Activated T-helper 1 cell treated with anti-CD3 and anti-CD28 coated beads, Interleukin-12 subunit alpha, Interleukin-12 subunit beta, Interleukin-2, Interleukin-4 antibody, amounts not matched to agents 30 ng/mL and 10 ng/mL and 1 ng/mL, durations not matched to agents 14 hours and 24 hours and 36 hours (primary cell): ENCODE measurements at regions not wholly inside any gene's neighbourhood (a gene's known extent, or its start where the extent isn't known, plus 50 kb on each side); places are given as distances from the start of the nearest gene placed in this dataset.

Source experiments
- DNase-seq: peaks from one replicate; pipeline ENCODE4 v3.0.0; 2021; ENCODE audit warnings: low spot score
- H3K27ac Mint-ChIP-seq: one replicate; pipeline ENCODE4 v1.8.0; 2021; ENCODE audit warnings: mild to moderate bottlenecking, mixed read lengths
- H3K27me3 Mint-ChIP-seq: one replicate; pipeline ENCODE4 v1.8.0; 2022; ENCODE audit warnings: mild to moderate bottlenecking, moderate library complexity, mixed read lengths; ENCODE audit not compliant: insufficient read depth
- H3K36me3 Mint-ChIP-seq: one replicate; pipeline ENCODE4 v1.8.0; 2021; ENCODE audit warnings: low read depth, mixed read lengths
- H3K4me1 Mint-ChIP-seq: one replicate; pipeline ENCODE4 v1.8.0; 2021; ENCODE audit warnings: low read depth, mixed read lengths
- H3K4me3 Mint-ChIP-seq: one replicate; pipeline ENCODE4 v1.8.0; 2021; ENCODE audit warnings: mild to moderate bottlenecking, moderate library complexity, mixed read lengths
- H3K9me3 Mint-ChIP-seq: one replicate; pipeline ENCODE4 v1.8.0; 2021; ENCODE audit warnings: mixed read lengths
- intact Hi-C: fragments of 100-400 bp; cut with micrococcal nuclease; formaldehyde crosslinking; loops from one replicate; pipeline ENCODE4 v1.15.1; 2024

DNA sequence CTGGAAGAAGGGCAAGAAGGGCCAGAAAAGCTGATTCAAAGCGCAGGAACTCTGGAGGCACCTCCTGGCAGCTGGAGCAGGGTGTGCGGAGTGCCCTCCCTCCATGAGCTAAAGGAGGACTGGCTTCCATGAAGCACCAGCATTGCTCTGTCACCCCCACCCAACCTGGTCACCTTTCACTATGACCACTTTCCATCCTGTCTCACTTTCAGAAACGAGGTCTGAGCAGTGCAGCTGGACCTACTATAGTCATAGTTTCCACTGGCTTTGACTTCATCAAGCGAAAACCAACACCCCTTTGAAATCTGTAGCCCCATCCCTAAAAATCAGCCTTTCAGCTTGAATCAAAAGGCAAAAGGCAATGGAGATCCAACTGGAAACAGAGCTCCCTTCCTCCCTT, 84.8 kb upstream of the CACNA1E start:
- no peaks in the 10 kb centered on the region for H3K36me3 Mint-ChIP-seq
- no peaks in the 10 kb centered on the region for H3K27me3 Mint-ChIP-seq
- H3K9me3 Mint-ChIP-seq = no peaks in the 10 kb centered on the region
- intact Hi-C loops = loop anchor here (10.0 kb wide), 1 partner anchor 304 kb away; no protein-coding TSS in a partner anchor
- peaks cover 29% of the 10 kb centered on the region for H3K4me1 Mint-ChIP-seq
- no peak for DNase-seq
- H3K4me3 Mint-ChIP-seq = no peak overlapping the region
- no peak overlapping the region for H3K27ac Mint-ChIP-seq

- H3K27ac Mint-ChIP-seq = no peak overlapping the region
- intact Hi-C loops = no loop called here
- no peak for DNase-seq
- no peaks in the 10 kb centered on the region for H3K36me3 Mint-ChIP-seq
- H3K4me1 Mint-ChIP-seq = peaks cover 14% of the 10 kb centered on the region
- no peaks in the 10 kb centered on the region for H3K9me3 Mint-ChIP-seq
- no peak overlapping the region for H3K4me3 Mint-ChIP-seq
- peaks cover 4% of the 10 kb centered on the region for H3K27me3 Mint-ChIP-seq
Measured at GRCh38 chr1:181405584-181405983, 77.7 kb upstream of the CACNA1E start.

GRCh38 chr1:181406989-181407388, 76.3 kb upstream of the CACNA1E start:
- intact Hi-C loops = no loop called here
- Mint-ChIP-seq H3K4me1 (peaks cover 7% of the 10 kb centered on the region), H3K27ac (no peak overlapping the region), H3K4me3 (no peak overlapping the region), H3K27me3 (peaks cover 4% of the 10 kb centered on the region), H3K9me3 (no peaks in the 10 kb centered on the region), H3K36me3 (no peaks in the 10 kb centered on the region)
- DNase-seq = no peak

- Mint-ChIP-seq H3K9me3 (no peaks in the 10 kb centered on the region), H3K4me1 (peaks cover 7% of the 10 kb centered on the region), H3K4me3 (no peak overlapping the region), H3K27me3 (peaks cover 4% of the 10 kb centered on the region), H3K36me3 (no peaks in the 10 kb centered on the region), H3K27ac (no peak overlapping the region)
- no peak for DNase-seq
- intact Hi-C loops = no loop called here
Measured at GRCh38 chr1:181409981-181410380, 73.3 kb upstream of the CACNA1E start.

- H3K27me3 Mint-ChIP-seq = peaks cover 2% of the 10 kb centered on the region
- H3K27ac Mint-ChIP-seq = no peak overlapping the region
- DNase-seq = no peak
- H3K4me3 Mint-ChIP-seq = no peak overlapping the region
- no peaks in the 10 kb centered on the region for H3K36me3 Mint-ChIP-seq
- H3K9me3 Mint-ChIP-seq = no peaks in the 10 kb centered on the region
- H3K4me1 Mint-ChIP-seq = no peaks in the 10 kb centered on the region
- intact Hi-C loops = no loop called here
Measured at GRCh38 chr1:181412746-181413145, 70.6 kb upstream of the CACNA1E start.

DNA sequence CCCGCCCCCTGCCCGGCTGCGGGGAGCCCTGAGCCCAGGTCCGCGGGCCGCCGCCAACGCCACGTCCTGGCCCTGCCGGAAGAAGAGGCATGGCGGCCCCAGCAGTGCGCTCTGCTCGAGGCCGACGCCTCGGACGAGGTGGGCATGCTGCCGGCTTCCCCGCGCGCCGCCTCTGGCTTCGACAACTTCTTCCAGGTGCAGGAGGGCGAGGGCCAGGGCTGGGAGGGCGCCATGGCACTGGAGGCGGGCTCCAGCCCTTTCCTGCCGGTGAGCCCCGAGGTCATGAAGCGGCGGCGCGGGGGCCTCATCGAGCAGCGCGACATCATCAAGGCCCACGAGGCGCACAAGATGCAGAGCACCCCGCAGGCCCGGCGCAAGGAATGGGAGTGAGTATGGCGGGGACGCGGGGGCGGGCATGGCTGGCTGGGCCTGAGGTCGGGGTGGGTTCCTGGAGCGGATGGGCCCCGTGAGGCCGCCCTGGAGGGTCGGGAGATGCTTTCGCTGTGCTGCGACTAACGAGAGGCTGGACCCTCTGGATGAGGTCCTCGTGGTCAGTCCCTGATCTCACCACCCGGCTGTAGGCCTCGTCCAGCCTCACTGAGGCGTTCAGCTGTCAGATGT, 70.0 kb upstream of the CACNA1E start:
- Mint-ChIP-seq H3K27ac (no peak overlapping the region), H3K9me3 (no peaks in the 10 kb centered on the region), H3K36me3 (no peaks in the 10 kb centered on the region), H3K4me3 (no peak overlapping the region), H3K27me3 (peaks cover 2% of the 10 kb centered on the region), H3K4me1 (no peaks in the 10 kb centered on the region)
- no peak for DNase-seq
- intact Hi-C loops = no loop called here

DNA sequence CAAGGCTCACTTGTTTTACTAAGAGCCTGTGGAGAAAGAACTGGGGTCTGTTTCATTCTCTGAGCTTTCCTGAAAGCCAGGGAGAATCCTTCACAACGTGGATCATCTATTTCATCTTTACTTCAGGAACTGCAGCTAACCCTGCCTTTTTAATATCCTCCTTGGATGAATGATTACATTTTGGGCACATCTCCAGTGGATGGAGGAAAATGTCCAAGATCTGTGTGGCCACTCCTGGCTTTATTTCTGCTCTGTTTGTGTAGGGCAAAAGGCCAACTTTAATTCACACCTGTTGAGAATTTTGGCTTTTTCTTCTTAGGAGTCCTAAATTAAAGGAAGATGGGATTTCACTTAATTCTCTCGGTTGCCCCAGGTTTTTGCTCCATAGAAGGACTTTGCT, 69.5 kb upstream of the CACNA1E start:
- H3K27ac Mint-ChIP-seq = no peak overlapping the region
- DNase-seq = no peak
- no peaks in the 10 kb centered on the region for H3K9me3 Mint-ChIP-seq
- no peak overlapping the region for H3K4me3 Mint-ChIP-seq
- intact Hi-C loops = no loop called here
- H3K27me3 Mint-ChIP-seq = peaks cover 2% of the 10 kb centered on the region
- H3K4me1 Mint-ChIP-seq = no peaks in the 10 kb centered on the region
- no peaks in the 10 kb centered on the region for H3K36me3 Mint-ChIP-seq

DNA sequence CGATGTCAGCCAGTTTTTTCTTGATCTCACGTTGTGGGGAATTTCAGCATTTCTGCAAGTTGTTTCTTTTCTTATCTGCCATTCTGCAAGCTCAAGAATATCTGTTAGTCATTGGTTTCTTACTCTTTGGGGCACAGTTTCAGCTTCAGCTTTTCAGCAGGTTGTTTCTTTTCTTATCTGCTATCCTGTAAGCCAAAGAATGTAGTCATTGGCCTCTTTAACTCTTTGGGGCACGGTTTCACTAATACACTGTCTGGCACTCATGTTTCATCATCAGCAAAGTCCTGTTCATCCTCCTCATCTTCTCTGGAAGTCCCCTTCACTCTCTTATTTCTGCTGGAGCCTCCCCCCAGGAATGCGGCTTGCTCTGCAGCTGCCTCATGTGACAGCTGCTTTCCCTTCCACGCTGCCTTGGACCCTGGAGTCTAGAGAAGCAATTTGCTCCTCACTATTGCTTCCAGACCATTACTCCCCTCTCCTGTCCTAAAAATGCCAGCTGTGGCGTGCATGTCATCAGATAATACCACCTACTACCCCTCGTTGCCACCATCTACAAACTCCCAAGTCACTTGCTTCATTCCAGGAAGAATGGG, 67.0 kb upstream of the CACNA1E start:
- Mint-ChIP-seq H3K36me3 (no peaks in the 10 kb centered on the region), H3K4me3 (no peak overlapping the region), H3K4me1 (no peaks in the 10 kb centered on the region), H3K27me3 (no peaks in the 10 kb centered on the region), H3K27ac (no peak overlapping the region), H3K9me3 (no peaks in the 10 kb centered on the region)
- intact Hi-C loops = no loop called here
- no peak for DNase-seq

DNA sequence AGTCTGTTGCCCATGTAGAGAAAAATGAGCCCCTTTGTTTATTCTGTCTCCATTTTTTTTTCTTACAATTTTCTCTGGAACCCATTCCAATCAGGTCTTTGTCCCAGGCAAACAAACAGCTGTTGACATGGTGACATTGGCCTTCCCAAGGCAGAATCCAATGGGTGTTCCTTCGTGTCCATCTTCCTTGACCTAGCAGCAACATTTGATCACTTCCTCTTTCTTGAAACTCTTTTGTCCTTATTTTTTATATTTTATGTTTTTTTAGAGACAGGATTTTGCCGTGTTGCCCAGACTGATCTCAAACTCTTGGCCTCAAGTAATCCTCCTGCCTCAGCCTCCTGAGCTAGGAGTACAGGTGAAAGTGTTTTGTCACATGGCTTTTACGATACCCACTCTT, 65.4 kb upstream of the CACNA1E start:
- no peaks in the 10 kb centered on the region for H3K9me3 Mint-ChIP-seq
- no peak overlapping the region for H3K4me3 Mint-ChIP-seq
- intact Hi-C loops = no loop called here
- H3K27me3 Mint-ChIP-seq = no peaks in the 10 kb centered on the region
- H3K27ac Mint-ChIP-seq = no peak overlapping the region
- H3K4me1 Mint-ChIP-seq = no peaks in the 10 kb centered on the region
- H3K36me3 Mint-ChIP-seq = no peaks in the 10 kb centered on the region
- no peak for DNase-seq

DNA sequence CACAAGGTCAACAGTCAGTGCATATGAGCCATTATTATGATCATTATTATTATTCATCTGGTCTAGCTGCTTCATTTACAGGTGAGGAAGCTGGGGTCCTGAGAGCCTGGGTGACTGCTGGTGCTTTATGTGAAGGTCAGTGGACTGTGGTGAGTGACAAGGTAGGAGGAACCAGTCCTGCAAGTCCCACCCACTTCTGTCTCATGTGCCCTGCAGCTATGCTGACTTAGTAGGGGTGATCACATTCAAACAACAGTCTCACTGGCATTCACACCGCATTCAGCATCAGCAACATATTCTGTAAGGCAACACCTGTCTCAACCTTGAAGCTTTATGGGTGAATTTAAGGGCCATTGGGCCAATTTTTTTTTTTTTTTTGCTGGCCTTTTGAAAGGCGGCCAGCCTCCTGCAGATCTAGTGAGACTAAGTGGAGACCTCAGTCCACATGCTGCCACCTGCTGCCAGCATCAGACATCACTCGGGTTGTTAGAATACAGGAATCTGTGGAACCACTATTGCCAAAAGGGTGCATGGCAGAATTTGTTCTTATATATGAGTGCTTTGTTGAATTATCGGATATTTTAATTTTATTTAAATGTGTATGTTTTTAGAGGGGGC, 59.9 kb upstream of the CACNA1E start:
- intact Hi-C loops = loop anchor here (10.0 kb wide), 1 partner anchor 109 kb away; no protein-coding TSS in a partner anchor
- Mint-ChIP-seq H3K27me3 (peaks cover 14% of the 10 kb centered on the region), H3K9me3 (no peaks in the 10 kb centered on the region), H3K4me1 (no peaks in the 10 kb centered on the region), H3K27ac (no peak overlapping the region), H3K36me3 (no peaks in the 10 kb centered on the region), H3K4me3 (no peak overlapping the region)
- peak; percentile 14 for DNase-seq

DNA sequence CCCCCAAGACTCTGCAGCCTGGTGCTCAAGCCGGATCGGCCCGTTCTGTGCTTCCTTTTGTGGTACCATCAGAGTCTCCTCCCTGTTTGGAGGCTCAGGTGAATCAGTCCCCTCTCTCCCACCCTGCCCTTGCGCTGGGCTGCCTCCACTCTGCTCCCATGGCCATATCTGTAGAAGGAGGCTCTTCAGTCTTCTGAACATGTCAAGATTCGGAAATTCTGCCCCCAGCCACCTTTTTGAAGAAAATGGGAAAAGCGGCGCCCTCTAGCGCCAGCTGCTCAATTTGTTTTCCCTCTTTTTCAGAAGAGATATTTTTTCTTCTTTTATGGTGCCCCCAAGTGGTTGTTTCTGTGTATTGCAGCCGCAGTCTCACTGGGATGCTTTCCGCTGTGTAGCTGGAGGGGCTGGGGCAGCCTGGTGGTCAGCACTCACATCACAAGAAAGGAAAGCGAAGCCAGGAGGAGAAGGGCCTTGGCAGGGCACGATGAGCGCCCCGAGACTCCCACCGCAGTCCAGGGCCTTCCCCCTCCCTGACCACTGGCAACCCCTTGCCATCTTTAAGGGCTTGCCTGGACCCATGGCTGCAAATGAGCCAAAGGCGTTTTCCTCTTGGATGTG, 58.4 kb upstream of the CACNA1E start:
- intact Hi-C loops = loop anchor here (1.0 to 10.0 kb wide), 5 partner anchors 28 to 908 kb away; no protein-coding TSS in a partner anchor
- Mint-ChIP-seq H3K36me3 (no peaks in the 10 kb centered on the region), H3K9me3 (no peaks in the 10 kb centered on the region), H3K27me3 (peaks cover 14% of the 10 kb centered on the region), H3K4me1 (no peaks in the 10 kb centered on the region), H3K4me3 (no peak overlapping the region), H3K27ac (no peak overlapping the region)
- peak; percentile 66 for DNase-seq

DNA sequence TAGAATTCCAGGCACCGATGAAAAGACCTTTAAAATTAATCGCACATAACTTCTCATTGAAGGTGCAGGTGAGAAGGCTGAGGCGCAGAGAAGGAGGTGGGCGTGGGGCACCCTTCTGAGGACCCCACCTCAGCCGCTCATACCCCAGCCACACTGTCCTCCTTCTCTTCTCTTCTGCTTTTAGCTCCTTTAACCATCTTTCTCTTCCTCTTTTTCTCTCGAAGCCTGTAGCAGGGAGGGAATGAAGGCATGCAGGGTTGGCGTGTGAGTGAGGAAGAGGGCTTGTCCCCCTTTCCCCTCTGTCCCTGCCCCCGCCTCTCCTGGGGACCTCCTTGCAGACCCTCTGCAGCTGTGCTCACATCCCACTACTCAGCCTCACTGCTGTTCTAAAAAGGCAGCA, 57.8 kb upstream of the CACNA1E start:
- no peaks in the 10 kb centered on the region for H3K4me1 Mint-ChIP-seq
- intact Hi-C loops = loop anchor here (1.0 to 10.0 kb wide), 5 partner anchors 29 to 908 kb away; no protein-coding TSS in a partner anchor
- no peak for DNase-seq
- no peaks in the 10 kb centered on the region for H3K9me3 Mint-ChIP-seq
- H3K27ac Mint-ChIP-seq = no peak overlapping the region
- H3K27me3 Mint-ChIP-seq = peaks cover 14% of the 10 kb centered on the region
- H3K4me3 Mint-ChIP-seq = no peak overlapping the region
- no peaks in the 10 kb centered on the region for H3K36me3 Mint-ChIP-seq

GRCh38 chr1:181429462-181429861, 53.9 kb upstream of the CACNA1E start:
- intact Hi-C loops = loop anchor here (5.0 to 10.0 kb wide), 3 partner anchors 42 to 912 kb away; no protein-coding TSS in a partner anchor
- H3K9me3 Mint-ChIP-seq = no peaks in the 10 kb centered on the region
- H3K36me3 Mint-ChIP-seq = no peaks in the 10 kb centered on the region
- H3K4me1 Mint-ChIP-seq = no peaks in the 10 kb centered on the region
- H3K27ac Mint-ChIP-seq = no peak overlapping the region
- no peak overlapping the region for H3K4me3 Mint-ChIP-seq
- peaks cover 17% of the 10 kb centered on the region for H3K27me3 Mint-ChIP-seq
- DNase-seq = no peak
